ENCODE measurements at regions not wholly inside any gene's neighbourhood (a gene's known extent, or its start where the extent isn't known, plus 50 kb on each side); places are given as distances from the start of the nearest gene placed in this dataset.

- TF ChIP-seq ZNF26 (tag by site-specific recombination; IDR thresholded peaks at IDR 0.05): no peak
- TF ChIP-seq CTCF (tag by site-specific recombination; IDR thresholded peaks at IDR 0.05): no peak
- no peak for TF ChIP-seq ZNF626 (tag by site-specific recombination; IDR thresholded peaks at IDR 0.05)
- no peak for TF ChIP-seq ZNF223 (tag by site-specific recombination; IDR thresholded peaks at IDR 0.05)
- no peak for TF ChIP-seq ZNF248 (tag by site-specific recombination; IDR thresholded peaks at IDR 0.05)
- TF ChIP-seq ZBTB1 (tag by site-specific recombination; IDR thresholded peaks at IDR 0.05): no peak
- no peak for TF ChIP-seq YY1 (tag by site-specific recombination; IDR thresholded peaks at IDR 0.05)
Observed at GRCh38 chr18:35851286-35851970, 121.1 kb upstream of the RMP24 start.
